IPS DF 6.9 (cell line): ENCODE measurements at regions not wholly inside any gene's neighbourhood (a gene's known extent, or its start where the extent isn't known, plus 50 kb on each side); places are given as distances from the start of the nearest gene placed in this dataset.

Experiments
- DNase-seq: peaks from one replicate; pipeline ENCODE4 v3.0.0-alpha.2; 2013; ENCODE audit warnings: low read depth, low spot score
- H3K27ac ChIP-seq: one replicate; pipeline ENCODE4 v1.5.1; 2013; ENCODE audit warnings: low read length, control low read depth
- H3K27me3 ChIP-seq: 2 replicates; pipeline ENCODE4 v1.6.1; 2013; ENCODE audit warnings: mild to moderate bottlenecking, low read length; ENCODE audit not compliant: control insufficient read depth, insufficient read depth
- H3K36me3 ChIP-seq: 2 replicates; pipeline ENCODE4 v1.6.1; 2013; ENCODE audit warnings: low read length; ENCODE audit not compliant: control insufficient read depth, insufficient read depth
- H3K4me1 ChIP-seq: 2 replicates; pipeline ENCODE4 v1.6.1; 2013; ENCODE audit warnings: low read length; ENCODE audit not compliant: control insufficient read depth, insufficient read depth
- H3K4me3 ChIP-seq: 2 replicates; pipeline ENCODE4 v1.5.1; 2013; ENCODE audit warnings: mild to moderate bottlenecking, low read length
- H3K9me3 ChIP-seq: 2 replicates; pipeline ENCODE4 v1.6.1; 2013; ENCODE audit warnings: low read length, inconsistent platforms; ENCODE audit not compliant: control insufficient read depth, insufficient read depth
- WGBS: extraction: QIAGEN DNeasy Blood & Tissue Kit; methylation state at CpG from one replicate; pipeline ENCODE4 v1.1.7; 2013; ENCODE audit warnings: mixed read lengths, missing lambda C conversion rate; ENCODE audit not compliant: insufficient read length, insufficient coverage; 5-methylcytosine and 5-hydroxymethylcytosine counted together

- Histone ChIP-seq H3K36me3 (no peaks in the 10 kb centered on the region), H3K4me3 (no peak overlapping the region), H3K27me3 (peaks cover 2% of the 10 kb centered on the region; the same call in 1 of the 2 replicates), H3K27ac (no peak overlapping the region), H3K9me3 (no peaks in the 10 kb centered on the region), H3K4me1 (no peaks in the 10 kb centered on the region)
- WGBS = 100% methylated on average over 2 of the region's 3 CpGs
- no peak for DNase-seq
Measured at GRCh38 chr2:172373766-172374165, 53.6 kb upstream of the ITGA6 start.

DNA sequence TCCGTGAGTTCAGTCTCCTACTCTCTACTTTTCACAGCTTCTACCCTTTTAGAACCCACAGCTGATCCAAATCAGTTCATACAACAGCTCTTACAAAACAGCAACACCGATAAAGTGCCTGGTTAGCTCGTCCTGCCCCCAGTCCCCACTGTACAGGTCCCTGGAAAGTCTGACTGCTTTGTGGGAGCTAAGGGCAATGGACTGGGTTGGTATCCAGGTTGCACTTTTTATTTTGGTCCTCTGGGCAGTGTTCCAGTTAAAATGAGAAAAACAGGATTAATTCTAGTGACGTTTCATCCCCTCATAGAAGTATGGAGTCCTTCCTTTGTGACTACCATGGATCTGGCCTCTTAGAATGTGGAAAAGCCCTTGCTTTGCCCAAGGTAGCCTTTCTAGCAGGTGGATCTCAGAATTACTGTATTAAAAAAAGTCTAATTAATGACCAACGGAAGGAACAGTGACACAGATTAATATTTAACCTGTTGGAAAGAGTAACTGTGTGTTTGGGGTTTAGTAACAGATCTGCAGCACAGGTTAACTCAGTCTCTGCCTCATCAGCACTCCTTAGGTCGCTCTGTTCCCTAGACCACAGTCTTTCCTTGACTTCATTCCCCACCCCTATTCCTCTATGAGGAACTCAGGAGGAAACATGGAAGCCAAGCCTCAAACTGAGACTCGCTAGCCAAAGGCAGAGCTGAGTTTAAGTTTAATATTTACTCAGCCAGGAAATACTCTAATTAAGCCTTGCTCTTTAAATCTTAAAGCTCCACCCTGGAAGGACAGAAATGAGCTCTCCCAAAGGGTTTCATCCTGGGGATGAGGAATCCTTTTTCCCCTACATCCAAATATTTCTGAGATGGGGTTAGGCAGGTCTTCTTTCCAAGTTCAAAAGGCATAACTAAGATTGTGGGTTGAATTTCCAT lies 52.8 kb upstream of the ITGA6 start:
- DNase-seq = no peak
- H3K27me3 ChIP-seq = peaks cover 2% of the 10 kb centered on the region; the same call in 1 of the 2 replicates
- no CpG with 5 or more reads among the region's 7 CpGs for WGBS
- no peaks in the 10 kb centered on the region for H3K9me3 ChIP-seq
- no peak overlapping the region for H3K4me3 ChIP-seq
- H3K4me1 ChIP-seq = no peaks in the 10 kb centered on the region
- H3K27ac ChIP-seq = no peak overlapping the region
- no peaks in the 10 kb centered on the region for H3K36me3 ChIP-seq

DNA sequence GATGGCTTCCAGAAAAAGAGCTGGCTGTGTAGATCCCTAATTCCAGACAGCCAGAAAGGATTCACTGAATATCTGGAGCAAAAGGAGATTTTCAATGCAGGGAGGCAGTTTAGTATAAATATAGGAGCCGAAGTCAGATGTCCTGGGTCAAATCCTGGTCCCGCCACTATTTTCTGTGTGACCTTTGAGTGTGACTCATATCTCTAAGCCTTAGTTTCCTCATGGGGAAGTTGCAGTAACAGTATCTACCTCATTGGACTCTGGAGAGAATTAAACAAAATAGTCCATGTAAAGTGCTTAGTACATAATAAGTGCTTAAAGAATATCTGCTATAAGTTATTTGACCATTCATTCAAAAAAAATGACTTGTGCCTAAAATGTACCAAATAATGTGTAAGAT lies 52.1 kb upstream of the ITGA6 start:
- WGBS = no CpG with 5 or more reads among the region's 2 CpGs
- H3K4me1 ChIP-seq = 0 out of 2 replicates have a peak, but pooled peaks cover under 1% of the 10 kb centered on the region
- no peak for DNase-seq
- H3K4me3 ChIP-seq = no peak overlapping the region
- H3K27me3 ChIP-seq = peaks cover 2% of the 10 kb centered on the region; the same call in 1 of the 2 replicates
- H3K9me3 ChIP-seq = no peaks in the 10 kb centered on the region
- no peaks in the 10 kb centered on the region for H3K36me3 ChIP-seq
- no peak overlapping the region for H3K27ac ChIP-seq

- no peaks in the 10 kb centered on the region for H3K9me3 ChIP-seq
- peaks cover 2% of the 10 kb centered on the region; the same call in 1 of the 2 replicates for H3K27me3 ChIP-seq
- no CpG with 5 or more reads among the region's 5 CpGs for whole genome bisulfite sequencing
- no peak for DNase-seq
- H3K4me3 ChIP-seq = no peak overlapping the region
- no peak overlapping the region for H3K27ac ChIP-seq
- no peaks in the 10 kb centered on the region for H3K36me3 ChIP-seq
- H3K4me1 ChIP-seq = 0 out of 2 replicates have a peak, but pooled peaks cover 1% of the 10 kb centered on the region
Measured at GRCh38 chr2:172376016-172376415, 51.4 kb upstream of the ITGA6 start.

DNA sequence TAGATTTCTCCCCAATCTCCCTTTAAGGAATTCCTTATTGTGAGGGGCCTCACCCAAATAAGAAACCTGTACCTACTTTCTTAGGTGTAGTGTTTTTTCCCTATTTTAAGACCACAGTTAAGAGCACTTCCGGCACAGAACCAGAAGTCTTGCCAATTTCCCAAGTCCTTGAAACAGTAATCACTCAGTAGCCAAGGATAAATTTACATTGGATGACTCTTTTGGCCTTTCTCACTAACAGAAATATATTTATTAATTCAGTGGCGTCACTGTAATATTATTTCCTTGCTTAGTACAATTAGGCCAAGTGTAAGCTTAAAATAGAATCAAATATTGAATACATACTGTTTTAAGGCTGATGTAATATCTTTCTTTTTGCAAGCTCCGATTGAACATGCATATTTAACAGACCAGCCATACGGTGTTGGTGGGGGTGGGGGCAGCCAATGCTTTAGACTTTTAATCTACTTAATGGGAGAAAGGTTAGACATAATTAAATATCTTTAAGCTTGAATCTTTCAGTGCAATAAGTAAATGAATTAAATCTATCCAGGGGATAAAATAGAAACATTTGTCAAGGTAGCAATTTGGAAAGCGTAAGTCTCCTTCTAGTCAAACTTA lies 50.8 kb upstream of the ITGA6 start:
- no peak overlapping the region for H3K27ac ChIP-seq
- no CpG with 5 or more reads among the region's 5 CpGs for WGBS
- H3K27me3 ChIP-seq = peaks cover 2% of the 10 kb centered on the region; the same call in 1 of the 2 replicates
- no peaks in the 10 kb centered on the region for H3K36me3 ChIP-seq
- H3K4me3 ChIP-seq = no peak overlapping the region
- no peak for DNase-seq
- peaks cover 5% of the 10 kb centered on the region; the same call in 1 of the 2 replicates for H3K4me1 ChIP-seq
- H3K9me3 ChIP-seq = no peaks in the 10 kb centered on the region

DNA sequence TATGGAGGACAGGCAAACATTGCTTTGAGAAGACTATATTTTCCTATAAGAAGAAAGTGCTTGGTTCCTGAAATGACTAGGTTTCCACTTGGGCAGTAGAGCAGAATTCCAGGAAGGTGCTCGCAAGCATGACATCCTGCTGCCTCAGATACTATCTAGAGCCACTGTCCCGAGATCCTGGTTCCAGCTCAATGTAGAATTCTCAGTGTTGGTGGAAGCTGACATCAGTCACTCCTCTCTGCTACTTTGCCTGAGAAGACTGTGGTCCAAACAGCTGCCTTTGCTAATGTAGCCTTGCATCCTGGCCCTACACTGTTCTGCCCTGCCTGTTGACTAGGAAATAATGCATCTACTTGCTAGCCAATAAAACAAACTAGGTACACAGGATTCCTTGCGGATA lies 50.0 kb upstream of the ITGA6 start:
- Histone ChIP-seq H3K4me1 (peaks cover 6% of the 10 kb centered on the region; the same call in 1 of the 2 replicates), H3K27ac (no peak overlapping the region), H3K4me3 (no peak overlapping the region), H3K36me3 (no peaks in the 10 kb centered on the region), H3K27me3 (peaks cover 2% of the 10 kb centered on the region; the same call in 1 of the 2 replicates), H3K9me3 (no peaks in the 10 kb centered on the region)
- no CpG with 5 or more reads among the region's 3 CpGs for WGBS
- DNase-seq = no peak
